IPS DF 6.9 (cell line): ENCODE measurements at regions not wholly inside any gene's neighbourhood (a gene's known extent, or its start where the extent isn't known, plus 50 kb on each side); places are given as distances from the start of the nearest gene placed in this dataset.

ENCODE experiments used
- DNase-seq: peaks from one replicate; pipeline ENCODE4 v3.0.0-alpha.2; 2013; ENCODE audit warnings: low read depth, low spot score
- H3K27ac ChIP-seq: one replicate; pipeline ENCODE4 v1.5.1; 2013; ENCODE audit warnings: low read length, control low read depth
- H3K27me3 ChIP-seq: 2 replicates; pipeline ENCODE4 v1.6.1; 2013; ENCODE audit warnings: mild to moderate bottlenecking, low read length; ENCODE audit not compliant: control insufficient read depth, insufficient read depth
- H3K36me3 ChIP-seq: 2 replicates; pipeline ENCODE4 v1.6.1; 2013; ENCODE audit warnings: low read length; ENCODE audit not compliant: control insufficient read depth, insufficient read depth
- H3K4me1 ChIP-seq: 2 replicates; pipeline ENCODE4 v1.6.1; 2013; ENCODE audit warnings: low read length; ENCODE audit not compliant: control insufficient read depth, insufficient read depth
- H3K4me3 ChIP-seq: 2 replicates; pipeline ENCODE4 v1.5.1; 2013; ENCODE audit warnings: mild to moderate bottlenecking, low read length
- H3K9me3 ChIP-seq: 2 replicates; pipeline ENCODE4 v1.6.1; 2013; ENCODE audit warnings: low read length, inconsistent platforms; ENCODE audit not compliant: control insufficient read depth, insufficient read depth
- WGBS: extraction: QIAGEN DNeasy Blood & Tissue Kit; methylation state at CpG from one replicate; pipeline ENCODE4 v1.1.7; 2013; ENCODE audit warnings: mixed read lengths, missing lambda C conversion rate; ENCODE audit not compliant: insufficient read length, insufficient coverage; 5-methylcytosine and 5-hydroxymethylcytosine counted together

GRCh38 chr10:50997461-50997860 is 76.8 kb upstream of the PRKG1 start:
- Histone ChIP-seq H3K4me1 (peaks cover 2% of the 10 kb centered on the region; the same call in 1 of the 2 replicates), H3K9me3 (no peaks in the 10 kb centered on the region), H3K4me3 (no peak overlapping the region), H3K36me3 (no peaks in the 10 kb centered on the region), H3K27me3 (peaks cover 8% of the 10 kb centered on the region), H3K27ac (no peak overlapping the region)
- no CpG with 5 or more reads among the region's 2 CpGs for WGBS
- no peak for DNase-seq

DNA sequence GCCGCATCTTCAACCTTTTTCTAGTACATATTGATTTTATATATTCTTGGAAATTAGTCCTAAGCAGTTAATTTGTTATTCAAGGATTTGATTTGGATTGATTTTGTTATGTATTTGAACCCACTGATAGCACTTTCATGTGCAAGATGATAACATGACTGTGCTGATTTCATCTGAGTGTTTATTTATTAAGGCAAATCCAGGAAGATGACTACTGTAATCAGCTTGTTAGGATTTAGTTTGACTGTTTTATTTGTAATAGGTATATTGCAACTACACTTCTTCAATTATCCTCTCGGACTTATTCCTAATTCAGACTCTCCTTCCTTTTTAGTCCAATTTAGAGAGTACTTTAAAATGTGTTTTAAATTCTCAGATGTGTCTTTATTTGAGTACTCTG is 75.1 kb upstream of the PRKG1 start:
- no peak overlapping the region for H3K4me3 ChIP-seq
- H3K27ac ChIP-seq = no peak overlapping the region
- no peaks in the 10 kb centered on the region for H3K36me3 ChIP-seq
- no peaks in the 10 kb centered on the region for H3K4me1 ChIP-seq
- H3K27me3 ChIP-seq = no peaks in the 10 kb centered on the region
- no peak for DNase-seq
- no CpG with 5 or more reads among the region's 2 CpGs for WGBS
- no peaks in the 10 kb centered on the region for H3K9me3 ChIP-seq

GRCh38 chr10:51000164-51000563 is 74.1 kb upstream of the PRKG1 start:
- Histone ChIP-seq H3K27ac (no peak overlapping the region), H3K9me3 (no peaks in the 10 kb centered on the region), H3K4me1 (no peaks in the 10 kb centered on the region), H3K4me3 (no peak overlapping the region), H3K36me3 (no peaks in the 10 kb centered on the region), H3K27me3 (no peaks in the 10 kb centered on the region)
- no CpG with 5 or more reads among the region's 3 CpGs for WGBS
- no peak for DNase-seq

GRCh38 chr10:51000976-51001375 is 73.3 kb upstream of the PRKG1 start:
- H3K27ac ChIP-seq = no peak overlapping the region
- DNase-seq = no peak
- H3K9me3 ChIP-seq = no peaks in the 10 kb centered on the region
- no peaks in the 10 kb centered on the region for H3K36me3 ChIP-seq
- H3K4me3 ChIP-seq = no peak overlapping the region
- WGBS = no CpG with 5 or more reads among the region's 2 CpGs
- no peaks in the 10 kb centered on the region for H3K27me3 ChIP-seq
- no peaks in the 10 kb centered on the region for H3K4me1 ChIP-seq

DNA sequence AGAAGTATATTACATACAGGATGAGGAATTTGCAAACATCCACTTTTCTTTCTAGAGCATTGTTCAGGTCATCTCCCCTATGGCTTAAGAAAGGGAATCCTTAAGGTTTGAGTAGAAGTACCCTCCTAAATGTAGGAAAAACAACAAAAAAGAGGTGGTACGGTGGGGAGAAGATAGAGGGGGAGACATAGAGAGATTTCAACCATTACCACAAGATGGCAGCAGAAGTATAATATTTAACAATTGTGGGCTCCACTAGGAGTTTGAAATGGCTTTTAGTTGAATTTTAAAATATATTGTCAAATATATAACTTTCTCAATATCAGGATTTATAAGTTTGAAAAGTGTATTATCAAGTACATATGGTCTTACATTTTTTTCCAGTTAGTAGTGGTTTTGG is 72.7 kb upstream of the PRKG1 start:
- no peaks in the 10 kb centered on the region for H3K4me1 ChIP-seq
- H3K4me3 ChIP-seq = no peak overlapping the region
- no peak for DNase-seq
- H3K27me3 ChIP-seq = no peaks in the 10 kb centered on the region
- H3K36me3 ChIP-seq = no peaks in the 10 kb centered on the region
- H3K27ac ChIP-seq = no peak overlapping the region
- no CpG with 5 or more reads among the region's 1 CpG for WGBS
- H3K9me3 ChIP-seq = no peaks in the 10 kb centered on the region

DNA sequence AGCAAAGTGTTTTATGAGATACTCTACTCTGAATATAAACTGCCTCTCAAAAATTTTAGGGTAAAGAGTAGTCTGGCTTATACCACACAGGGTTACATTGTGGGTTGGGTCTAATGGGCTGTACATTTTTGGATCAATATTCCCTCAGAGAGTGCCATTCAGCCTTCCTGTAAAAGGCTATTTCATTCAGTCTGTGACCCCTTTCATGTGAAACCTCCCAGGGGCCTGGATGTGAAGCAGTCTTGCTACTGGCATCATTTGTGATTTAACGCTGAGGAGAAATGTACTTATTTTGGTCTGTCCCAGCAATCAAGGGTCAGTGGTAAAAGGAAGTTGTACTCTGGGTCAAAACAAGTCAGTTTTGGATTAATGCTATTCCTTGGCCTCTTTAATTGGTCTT is 71.8 kb upstream of the PRKG1 start:
- H3K9me3 ChIP-seq = no peaks in the 10 kb centered on the region
- H3K4me1 ChIP-seq = no peaks in the 10 kb centered on the region
- no peaks in the 10 kb centered on the region for H3K36me3 ChIP-seq
- no CpG with 5 or more reads among the region's 1 CpG for WGBS
- no peak overlapping the region for H3K4me3 ChIP-seq
- H3K27me3 ChIP-seq = no peaks in the 10 kb centered on the region
- no peak overlapping the region for H3K27ac ChIP-seq
- DNase-seq = no peak

DNA sequence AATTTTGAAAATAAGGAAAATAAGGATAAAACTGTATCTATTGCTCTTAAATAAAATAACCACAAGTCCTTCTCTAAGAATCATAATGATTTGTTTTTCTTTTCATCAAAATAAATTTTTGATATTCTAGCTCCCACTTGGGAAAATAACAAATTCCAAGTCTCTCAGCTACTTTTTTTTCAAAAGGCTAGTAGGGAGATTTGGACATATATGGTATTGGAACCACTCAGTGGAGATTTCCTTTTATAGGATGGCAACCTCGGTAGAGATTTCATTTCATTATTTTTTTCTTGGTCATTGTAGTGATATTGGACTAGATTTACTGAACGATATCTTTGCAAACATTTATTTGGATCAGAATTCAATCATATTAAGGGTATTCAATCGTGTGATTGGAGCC is 69.5 kb upstream of the PRKG1 start:
- no peaks in the 10 kb centered on the region for H3K36me3 ChIP-seq
- H3K4me1 ChIP-seq = no peaks in the 10 kb centered on the region
- H3K4me3 ChIP-seq = no peak overlapping the region
- no peak overlapping the region for H3K27ac ChIP-seq
- no peaks in the 10 kb centered on the region for H3K9me3 ChIP-seq
- no peaks in the 10 kb centered on the region for H3K27me3 ChIP-seq
- no CpG with 5 or more reads among the region's 3 CpGs for WGBS
- DNase-seq = no peak

GRCh38 chr10:51005551-51005950 is 68.7 kb upstream of the PRKG1 start:
- DNase-seq = no peak
- Histone ChIP-seq H3K4me1 (no peaks in the 10 kb centered on the region), H3K36me3 (no peaks in the 10 kb centered on the region), H3K9me3 (no peaks in the 10 kb centered on the region), H3K4me3 (no peak overlapping the region), H3K27me3 (no peaks in the 10 kb centered on the region), H3K27ac (no peak overlapping the region)
- no CpG with 5 or more reads among the region's 4 CpGs for whole genome bisulfite sequencing

DNA sequence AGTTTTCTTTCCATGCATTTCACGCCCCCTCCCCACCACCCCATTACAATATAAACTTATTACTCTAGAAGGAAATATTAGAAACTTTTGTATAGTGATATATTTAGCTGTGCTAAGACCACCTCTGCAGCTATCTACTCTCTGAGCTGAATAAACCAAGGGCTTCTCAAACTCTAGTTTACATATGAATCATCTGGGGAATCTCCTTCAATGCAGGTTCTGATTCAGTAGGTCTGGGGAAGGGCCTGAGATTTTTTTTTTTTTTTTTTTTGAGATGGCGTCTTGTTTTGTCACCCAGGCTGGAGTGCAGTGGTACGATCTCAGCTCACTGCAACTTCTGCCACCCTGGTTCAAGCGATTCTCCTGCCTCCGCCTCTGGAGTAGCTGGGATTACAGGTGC is 67.6 kb upstream of the PRKG1 start:
- H3K27ac ChIP-seq = no peak overlapping the region
- no peaks in the 10 kb centered on the region for H3K9me3 ChIP-seq
- no peaks in the 10 kb centered on the region for H3K27me3 ChIP-seq
- no peaks in the 10 kb centered on the region for H3K4me1 ChIP-seq
- WGBS = no CpG with 5 or more reads among the region's 5 CpGs
- H3K4me3 ChIP-seq = no peak overlapping the region
- H3K36me3 ChIP-seq = no peaks in the 10 kb centered on the region
- no peak for DNase-seq

- no CpG with 5 or more reads among the region's 2 CpGs for WGBS
- no peak overlapping the region for H3K27ac ChIP-seq
- no peaks in the 10 kb centered on the region for H3K9me3 ChIP-seq
- no peak for DNase-seq
- no peaks in the 10 kb centered on the region for H3K4me1 ChIP-seq
- no peak overlapping the region for H3K4me3 ChIP-seq
- H3K36me3 ChIP-seq = no peaks in the 10 kb centered on the region
- H3K27me3 ChIP-seq = no peaks in the 10 kb centered on the region
Observed at GRCh38 chr10:51007781-51008180, 66.5 kb upstream of the PRKG1 start.

GRCh38 chr10:51008346-51008745 is 65.9 kb upstream of the PRKG1 start:
- H3K4me1 ChIP-seq = no peaks in the 10 kb centered on the region
- WGBS = no CpG with 5 or more reads among the region's 3 CpGs

More at GRCh38 chr10:51008346-51008745, 65.9 kb upstream of the PRKG1 start:
- no peak for DNase-seq
- H3K27me3 ChIP-seq = no peaks in the 10 kb centered on the region
- H3K9me3 ChIP-seq = no peaks in the 10 kb centered on the region
- no peaks in the 10 kb centered on the region for H3K36me3 ChIP-seq
- H3K27ac ChIP-seq = no peak overlapping the region
- H3K4me3 ChIP-seq = no peak overlapping the region
